22Rv1 (cell line): ENCODE measurements at regions not wholly inside any gene's neighbourhood (a gene's known extent, or its start where the extent isn't known, plus 50 kb on each side); places are given as distances from the start of the nearest gene placed in this dataset.

Experiments used
- ZFX ChIP-seq: fragments of 450-650 bp; IDR thresholded peaks from 2 replicates; pipeline ENCODE4 v1.6.1; 2017; ENCODE audit warnings: antibody characterized with exemption, borderline replicate concordance
- TF ChIP-seq, protein P1 (sequence below): fragments of 450-650 bp; IDR thresholded peaks from 2 replicates; pipeline ENCODE4 v1.5.1; 2017; ENCODE audit warnings: mild to moderate bottlenecking

DNA sequence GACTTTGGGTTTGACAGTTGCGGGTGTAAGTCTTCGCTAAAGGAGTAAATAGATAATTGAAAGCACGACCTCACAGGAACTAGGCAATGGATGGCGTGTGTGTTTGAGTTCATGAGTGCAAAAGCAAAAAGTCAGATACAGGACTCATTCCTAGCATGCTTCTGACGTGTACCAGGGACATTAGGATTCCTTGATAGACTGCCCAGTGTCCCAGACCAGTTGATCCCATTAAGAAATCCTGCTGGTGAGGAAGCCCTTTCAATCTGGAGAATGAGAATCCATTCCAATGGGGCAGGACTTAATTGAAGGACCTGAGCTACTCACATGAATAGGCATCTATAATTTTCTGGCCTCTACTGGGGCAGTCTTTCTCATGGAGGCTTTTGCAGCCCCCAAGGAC is 235.4 kb downstream of the RAD51AP2 start:
- TF ChIP-seq, protein P1, sequence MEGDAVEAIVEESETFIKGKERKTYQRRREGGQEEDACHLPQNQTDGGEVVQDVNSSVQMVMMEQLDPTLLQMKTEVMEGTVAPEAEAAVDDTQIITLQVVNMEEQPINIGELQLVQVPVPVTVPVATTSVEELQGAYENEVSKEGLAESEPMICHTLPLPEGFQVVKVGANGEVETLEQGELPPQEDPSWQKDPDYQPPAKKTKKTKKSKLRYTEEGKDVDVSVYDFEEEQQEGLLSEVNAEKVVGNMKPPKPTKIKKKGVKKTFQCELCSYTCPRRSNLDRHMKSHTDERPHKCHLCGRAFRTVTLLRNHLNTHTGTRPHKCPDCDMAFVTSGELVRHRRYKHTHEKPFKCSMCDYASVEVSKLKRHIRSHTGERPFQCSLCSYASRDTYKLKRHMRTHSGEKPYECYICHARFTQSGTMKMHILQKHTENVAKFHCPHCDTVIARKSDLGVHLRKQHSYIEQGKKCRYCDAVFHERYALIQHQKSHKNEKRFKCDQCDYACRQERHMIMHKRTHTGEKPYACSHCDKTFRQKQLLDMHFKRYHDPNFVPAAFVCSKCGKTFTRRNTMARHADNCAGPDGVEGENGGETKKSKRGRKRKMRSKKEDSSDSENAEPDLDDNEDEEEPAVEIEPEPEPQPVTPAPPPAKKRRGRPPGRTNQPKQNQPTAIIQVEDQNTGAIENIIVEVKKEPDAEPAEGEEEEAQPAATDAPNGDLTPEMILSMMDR, result no peak
- no peak for TF ChIP-seq ZFX
